Memory B cell (primary cell): ENCODE measurements at regions not wholly inside any gene's neighbourhood (a gene's known extent, or its start where the extent isn't known, plus 50 kb on each side); places are given as distances from the start of the nearest gene placed in this dataset.

ENCODE experiments used
- ATAC-seq: fragments of 150-1000 bp; cut with Tn5 transposase; 2 replicates; pipeline ENCODE4 v1.10.0; 2021; ENCODE audit warnings: low read depth, mild to moderate bottlenecking, moderate library complexity
- DNase-seq, 2 donors: peaks; one replicate each; pipeline ENCODE4 v3.0.0; 2022; ENCODE audit warnings: low spot score in 2 of 2
- H3K27ac Mint-ChIP-seq: one replicate; pipeline ENCODE4 v1.8.0; 2022; ENCODE audit warnings: mild to moderate bottlenecking, moderate library complexity, mixed read lengths
- H3K27me3 Mint-ChIP-seq: one replicate; pipeline ENCODE4 v1.8.0; 2022; ENCODE audit warnings: mixed read lengths
- H3K36me3 Mint-ChIP-seq: one replicate; pipeline ENCODE4 v1.8.0; 2022; ENCODE audit warnings: mild to moderate bottlenecking, mixed read lengths
- H3K4me1 Mint-ChIP-seq: one replicate; pipeline ENCODE4 v1.8.0; 2022; ENCODE audit warnings: mixed read lengths
- H3K4me3 Mint-ChIP-seq: one replicate; pipeline ENCODE4 v1.8.0; 2022; ENCODE audit warnings: mild to moderate bottlenecking, moderate library complexity, mixed read lengths
- H3K9me3 Mint-ChIP-seq: one replicate; pipeline ENCODE4 v1.8.0; 2022; ENCODE audit warnings: mixed read lengths

DNA sequence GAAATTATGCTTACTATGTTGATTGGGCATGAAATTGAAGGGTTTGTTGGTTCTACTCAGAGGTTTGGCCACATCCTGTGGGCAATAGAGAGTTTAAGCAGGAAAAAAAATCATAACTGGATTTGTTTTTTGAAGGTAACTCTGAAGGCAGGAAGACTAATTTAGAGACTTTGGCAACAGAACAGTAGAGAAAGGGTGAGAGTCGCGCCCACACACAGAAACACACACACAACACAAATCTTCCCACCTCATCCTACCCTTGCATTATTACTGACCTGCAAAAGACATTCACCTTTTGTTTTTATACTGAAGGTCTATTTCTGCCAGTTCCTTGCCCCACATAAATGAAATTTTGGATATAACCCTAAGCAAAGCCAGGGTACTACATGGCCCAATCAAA, 270.6 kb downstream of the TBL1XR1 start:
- Mint-ChIP-seq H3K4me3 (no peak overlapping the region), H3K27ac (no peak overlapping the region), H3K27me3 (peaks cover 10% of the 10 kb centered on the region)

GRCh38 chr3:176926034-176926433, 271.2 kb downstream of the TBL1XR1 start:
- ATAC-seq, result no peak

More for the DNA sequence above, 270.6 kb downstream of the TBL1XR1 start:
- no peak for ATAC-seq
- no peaks in the 10 kb centered on the region for H3K9me3 Mint-ChIP-seq
- no peaks in the 10 kb centered on the region for H3K36me3 Mint-ChIP-seq
- DNase-seq, result no peak
- no peaks in the 10 kb centered on the region for H3K4me1 Mint-ChIP-seq

GRCh38 chr3:176920766-176921160, 276.5 kb downstream of the TBL1XR1 start:
- H3K36me3 Mint-ChIP-seq, result no peaks in the 10 kb centered on the region
- DNase-seq (no peak), ATAC-seq (no peak)
- H3K4me3 Mint-ChIP-seq, result no peak overlapping the region
- no peaks in the 10 kb centered on the region for H3K4me1 Mint-ChIP-seq
- H3K9me3 Mint-ChIP-seq, result no peaks in the 10 kb centered on the region
- H3K27me3 Mint-ChIP-seq, result peaks cover 13% of the 10 kb centered on the region
- no peak overlapping the region for H3K27ac Mint-ChIP-seq

More at GRCh38 chr3:176926034-176926433, 271.2 kb downstream of the TBL1XR1 start:
- H3K36me3 Mint-ChIP-seq, result no peaks in the 10 kb centered on the region
- no peak overlapping the region for H3K27ac Mint-ChIP-seq
- no peak for DNase-seq
- no peak overlapping the region for H3K4me3 Mint-ChIP-seq
- H3K4me1 Mint-ChIP-seq, result no peaks in the 10 kb centered on the region
- H3K9me3 Mint-ChIP-seq, result no peaks in the 10 kb centered on the region
- peaks cover 10% of the 10 kb centered on the region for H3K27me3 Mint-ChIP-seq

GRCh38 chr3:176919836-176920765, 277.2 kb downstream of the TBL1XR1 start:
- no peak overlapping the region for H3K4me3 Mint-ChIP-seq
- H3K36me3 Mint-ChIP-seq, result no peaks in the 10 kb centered on the region
- DNase-seq (no peak), ATAC-seq (no peak)
- peaks cover 13% of the 10 kb centered on the region for H3K27me3 Mint-ChIP-seq
- H3K9me3 Mint-ChIP-seq, result no peaks in the 10 kb centered on the region
- H3K4me1 Mint-ChIP-seq, result no peaks in the 10 kb centered on the region
- no peak overlapping the region for H3K27ac Mint-ChIP-seq

- DNase-seq (no peak), ATAC-seq (no peak)
- Mint-ChIP-seq H3K36me3 (no peaks in the 10 kb centered on the region), H3K9me3 (no peaks in the 10 kb centered on the region), H3K4me1 (no peaks in the 10 kb centered on the region), H3K27ac (no peak overlapping the region), H3K4me3 (no peak overlapping the region), H3K27me3 (peaks cover 7% of the 10 kb centered on the region)
These were observed 280.5 kb downstream of the TBL1XR1 start for GRCh38 chr3:176916777-176917176.

DNA sequence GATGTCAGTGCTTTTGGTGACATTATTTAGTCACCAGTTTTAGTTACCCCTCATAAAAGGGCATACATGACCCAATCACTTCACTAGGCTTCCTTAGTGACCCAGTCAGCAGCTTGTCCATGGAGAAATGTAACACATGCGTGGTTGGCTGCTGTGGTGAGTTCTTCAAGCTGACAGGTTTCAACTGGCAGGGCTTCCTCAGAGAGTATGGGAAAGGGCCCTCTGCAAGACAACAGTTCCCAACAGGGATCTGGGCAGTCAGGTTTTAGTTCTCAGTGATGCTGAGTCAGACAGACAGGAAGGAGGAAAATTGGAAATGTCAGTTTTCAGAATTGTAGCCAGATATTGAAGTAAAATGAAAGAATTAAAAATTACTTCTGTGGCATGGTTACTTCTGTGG, 282.5 kb downstream of the TBL1XR1 start:
- Mint-ChIP-seq H3K27ac (no peak overlapping the region), H3K4me3 (no peak overlapping the region), H3K9me3 (no peaks in the 10 kb centered on the region), H3K4me1 (no peaks in the 10 kb centered on the region), H3K27me3 (peaks cover 6% of the 10 kb centered on the region), H3K36me3 (no peaks in the 10 kb centered on the region)
- DNase-seq (no peak), ATAC-seq (no peak)

DNA sequence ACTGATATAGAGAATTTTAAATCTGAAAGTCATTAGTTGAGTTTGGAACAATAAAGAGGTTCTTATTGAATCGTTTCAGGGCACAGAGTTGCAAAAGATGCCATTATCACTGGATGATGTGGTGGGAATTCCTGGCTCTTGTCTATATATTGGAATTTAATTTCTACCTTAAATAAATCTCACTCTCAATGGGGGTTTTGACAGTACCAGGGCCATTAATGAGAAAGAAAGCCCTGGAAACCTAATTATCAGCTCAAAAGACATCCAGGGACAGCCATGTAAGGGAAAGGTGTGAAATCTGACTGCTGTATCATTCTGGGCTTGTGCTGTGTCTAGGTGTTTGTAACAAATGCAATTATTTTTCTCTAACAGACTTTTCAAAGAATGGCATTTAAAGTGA, 285.7 kb downstream of the TBL1XR1 start:
- Mint-ChIP-seq H3K27me3 (no peaks in the 10 kb centered on the region), H3K27ac (no peak overlapping the region), H3K4me3 (no peak overlapping the region), H3K9me3 (no peaks in the 10 kb centered on the region), H3K4me1 (no peaks in the 10 kb centered on the region), H3K36me3 (no peaks in the 10 kb centered on the region)
- DNase-seq (no peak), ATAC-seq (no peak)

DNA sequence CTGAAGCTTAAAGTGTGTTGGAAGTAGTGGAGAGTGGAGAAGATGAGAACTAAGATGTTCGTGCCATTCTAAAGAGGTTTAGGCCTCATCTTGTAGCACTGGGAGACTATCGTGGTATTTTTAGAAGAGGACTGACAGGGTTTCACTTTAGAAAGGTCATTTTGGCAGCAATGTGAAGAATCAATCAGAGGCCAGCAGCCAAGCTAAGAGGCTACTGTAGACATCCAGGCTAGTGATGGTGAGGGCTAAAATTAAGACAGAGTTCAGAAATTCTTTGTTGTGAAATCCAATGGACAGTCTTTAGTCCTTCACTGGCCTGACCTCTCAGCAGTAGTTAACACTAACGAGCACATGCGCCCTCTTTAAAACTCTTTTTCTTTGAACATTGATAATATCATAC, 288.2 kb downstream of the TBL1XR1 start:
- Mint-ChIP-seq H3K4me3 (no peak overlapping the region), H3K27ac (no peak overlapping the region), H3K9me3 (no peaks in the 10 kb centered on the region), H3K36me3 (no peaks in the 10 kb centered on the region), H3K27me3 (no peaks in the 10 kb centered on the region), H3K4me1 (no peaks in the 10 kb centered on the region)
- no peak for DNase-seq
- no peak for ATAC-seq

- Mint-ChIP-seq H3K27me3 (peaks cover 2% of the 10 kb centered on the region), H3K4me1 (no peaks in the 10 kb centered on the region), H3K4me3 (no peak overlapping the region), H3K9me3 (no peaks in the 10 kb centered on the region), H3K36me3 (no peaks in the 10 kb centered on the region), H3K27ac (no peak overlapping the region)
- no peak for DNase-seq
- no peak for ATAC-seq
These were observed 291.0 kb downstream of the TBL1XR1 start for GRCh38 chr3:176906046-176906905.

- Mint-ChIP-seq H3K9me3 (no peaks in the 10 kb centered on the region), H3K27ac (no peak overlapping the region), H3K4me1 (no peaks in the 10 kb centered on the region), H3K36me3 (no peaks in the 10 kb centered on the region), H3K27me3 (peaks cover 2% of the 10 kb centered on the region), H3K4me3 (no peak overlapping the region)
- DNase-seq (no peak), ATAC-seq (no peak)
These were observed 292.0 kb downstream of the TBL1XR1 start for GRCh38 chr3:176905331-176905730.

GRCh38 chr3:176904506-176904905, 292.8 kb downstream of the TBL1XR1 start:
- no peaks in the 10 kb centered on the region for H3K36me3 Mint-ChIP-seq
- no peak overlapping the region for H3K27ac Mint-ChIP-seq

DNA sequence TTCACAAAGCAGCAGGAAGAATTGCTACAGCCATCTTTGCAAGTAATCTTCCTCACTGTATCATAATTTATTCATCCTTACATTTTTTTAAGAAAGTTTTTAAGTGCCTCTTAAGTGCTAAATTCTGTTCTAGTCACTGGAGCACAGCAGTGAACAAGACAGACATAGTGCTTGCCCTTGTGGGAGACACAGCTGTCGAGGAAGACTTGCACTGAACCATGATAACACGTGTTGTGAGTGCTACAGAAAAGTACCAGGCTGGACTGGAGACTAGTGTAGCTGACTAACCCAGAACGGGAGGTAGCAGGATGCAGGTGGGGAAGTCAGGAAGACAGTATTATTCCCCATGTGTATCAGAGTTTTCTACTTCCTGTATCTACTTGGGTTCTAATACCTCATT, 300.6 kb downstream of the TBL1XR1 start:
- no peaks in the 10 kb centered on the region for H3K36me3 Mint-ChIP-seq
- peaks cover 2% of the 10 kb centered on the region for H3K4me1 Mint-ChIP-seq
- DNase-seq, result no peak
- no peak overlapping the region for H3K27ac Mint-ChIP-seq
- peaks cover 9% of the 10 kb centered on the region for H3K27me3 Mint-ChIP-seq
- no peaks in the 10 kb centered on the region for H3K9me3 Mint-ChIP-seq
- H3K4me3 Mint-ChIP-seq, result no peak overlapping the region
- ATAC-seq, result no peak

More at GRCh38 chr3:176904506-176904905, 292.8 kb downstream of the TBL1XR1 start:
- no peaks in the 10 kb centered on the region for H3K4me1 Mint-ChIP-seq
- H3K4me3 Mint-ChIP-seq, result no peak overlapping the region
- H3K9me3 Mint-ChIP-seq, result no peaks in the 10 kb centered on the region
- peaks cover 5% of the 10 kb centered on the region for H3K27me3 Mint-ChIP-seq
- DNase-seq, result no peak
- ATAC-seq, result no peak

DNA sequence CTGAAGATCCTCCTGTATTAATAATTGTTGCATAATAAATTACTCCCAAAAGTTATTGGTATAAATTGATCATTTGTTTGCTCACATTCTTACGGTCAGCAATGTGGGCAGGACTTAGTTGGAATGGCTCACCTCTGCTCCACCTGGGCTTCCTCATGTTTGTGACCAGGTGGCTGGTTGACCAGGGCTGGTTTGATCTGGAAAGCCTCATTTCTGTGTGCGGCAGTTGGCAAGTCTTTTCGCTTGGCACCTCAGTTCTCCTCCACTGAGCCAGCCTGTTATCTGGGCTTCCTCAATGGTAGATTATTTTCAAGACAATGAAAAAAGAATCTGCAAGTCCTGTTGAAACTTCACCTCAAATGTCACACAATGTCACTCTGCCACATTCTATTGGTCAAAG, 301.1 kb downstream of the TBL1XR1 start:
- H3K27me3 Mint-ChIP-seq, result peaks cover 12% of the 10 kb centered on the region
- DNase-seq (no peak), ATAC-seq (no peak)

DNA sequence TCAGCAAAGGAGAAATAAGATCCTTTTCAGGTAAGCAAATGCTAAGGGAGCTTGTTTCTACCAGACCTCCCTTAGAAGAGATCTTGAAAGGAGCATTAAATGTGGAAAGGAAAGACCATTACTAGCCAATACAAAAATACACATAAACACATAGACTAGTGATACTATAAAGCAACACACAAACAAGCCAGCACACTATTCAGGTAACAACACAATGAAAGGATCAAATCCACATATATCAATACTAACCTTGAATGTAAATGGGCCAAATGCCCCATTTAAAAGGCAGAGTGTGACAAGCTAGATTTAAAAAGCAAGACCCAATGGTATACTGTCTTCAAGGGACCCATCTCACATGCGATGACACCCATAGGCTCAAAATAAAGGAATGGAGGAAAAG, 317.6 kb downstream of the TBL1XR1 start:
- ATAC-seq (no peak), DNase-seq (no peak)
- H3K4me3 Mint-ChIP-seq, result no peak overlapping the region
- H3K9me3 Mint-ChIP-seq, result peaks cover 7% of the 10 kb centered on the region
- H3K27me3 Mint-ChIP-seq, result peaks cover 11% of the 10 kb centered on the region
- H3K36me3 Mint-ChIP-seq, result no peaks in the 10 kb centered on the region
- no peaks in the 10 kb centered on the region for H3K4me1 Mint-ChIP-seq
- no peak overlapping the region for H3K27ac Mint-ChIP-seq

More for the DNA sequence above, 301.1 kb downstream of the TBL1XR1 start:
- Mint-ChIP-seq H3K27ac (no peak overlapping the region), H3K4me1 (peaks cover 2% of the 10 kb centered on the region), H3K36me3 (no peaks in the 10 kb centered on the region), H3K4me3 (no peak overlapping the region), H3K9me3 (no peaks in the 10 kb centered on the region)
